Peyer's patch (tissue), 4 donors: ENCODE measurements at regions not wholly inside any gene's neighbourhood (a gene's known extent, or its start where the extent isn't known, plus 50 kb on each side); places are given as distances from the start of the nearest gene placed in this dataset.

Source experiments
- CTCF ChIP-seq, 6 experiments: fragments of 450-650 bp in 4 of 6; fragments of 200-600 bp in 2 of 6; sonication (generic) in 1 of 6; IDR thresholded peaks; one replicate each; pipeline ENCODE4 v1.5.1; 2017 to 2019; ENCODE audit warnings: antibody characterized with exemption in 6 of 6, mild to moderate bottlenecking in 3 of 6, moderate library complexity in 1 of 6
- POLR2A ChIP-seq, 2 donors: fragments of 450-650 bp; IDR thresholded peaks; one replicate each; pipeline ENCODE4 v1.5.1; 2017; ENCODE audit warnings: antibody characterized with exemption in 2 of 2, mild to moderate bottlenecking in 2 of 2, moderate library complexity in 2 of 2

GRCh38 chr1:67599085-67599484 lies 85.9 kb upstream of the GADD45A start:
- TF ChIP-seq CTCF (IDR thresholded peaks at IDR 0.05), result no peak
- no peak for TF ChIP-seq POLR2A (IDR thresholded peaks at IDR 0.05)
